K562 (cell line): ENCODE measurements at regions not wholly inside any gene's neighbourhood (a gene's known extent, or its start where the extent isn't known, plus 50 kb on each side); places are given as distances from the start of the nearest gene placed in this dataset.

Experiments
- ATAC-seq: fragments of 200-7000 bp; cut with Tn5 transposase; 3 replicates; pipeline ENCODE4 v1.9.1; 2020; ENCODE audit warnings: moderate library complexity
- BruUV-seq: library from RNA; stranded (reverse); fragments of 400-500 nt; replicated peaks from 2 replicates; lab custom pipeline; 2021; lab: Mats Ljungman, UMichigan
- CTCF ChIA-PET: fragments of 300-600 bp; formaldehyde crosslinking; extraction: SDS; loops from one replicate; lab custom pipeline; 2021; ENCODE audit warnings: low intra/inter-chr PET ratio; lab: Yijun Ruan, JAX
- POLR2A ChIA-PET: fragments of 300-600, 350-650 bp; sonication (Branson Sonifier 250); formaldehyde crosslinking; extraction: SDS; loops from one replicate; lab custom pipeline; 2021; ENCODE audit warnings: antibody characterized with exemption, inconsistent platforms; lab: Yijun Ruan, JAX
- DNase-seq, 4 experiments: peaks; one replicate each; pipeline versions ENCODE4 v3.0.0 to v3.0.0-alpha.2; 2011 to 2018; ENCODE audit warnings: low spot score in 3 of 4, mixed read lengths in 3 of 4; ENCODE audit errors: extremely low read depth in 1 of 4
- FAIRE-seq: peaks from 2 replicates; lab custom pipeline; 2011; peaks lifted over from hg19 to GRCh38; lab: Jason Lieb, UNC
- H2AFZ ChIP-seq: 2 replicates; pipeline ENCODE4 v1.6.0; 2011; ENCODE audit warnings: low read depth, low read length, control low read depth, inconsistent platforms
- H3K27ac ChIP-seq: fragments of 200-600 bp; 3 replicates; pipeline ENCODE4 v1.8.0; 2011; ENCODE audit warnings: low read depth, mild to moderate bottlenecking, control low read depth, inconsistent platforms, low read length, moderate library complexity, mixed read lengths; ENCODE audit errors: extremely low read depth
- H3K27me3 ChIP-seq, 2 experiments: fragments of 300-600 bp in 1 of 2; 2 replicates in 1 of 2; 3 replicates in 1 of 2; pipeline versions ENCODE4 v1.6.0 to v1.8.0; 2011; ENCODE audit warnings: inconsistent platforms in 2 of 2, low read length in 2 of 2, mild to moderate bottlenecking in 1 of 2, mixed read lengths in 1 of 2, moderate library complexity in 1 of 2; ENCODE audit not compliant: control insufficient read depth in 2 of 2, insufficient read depth in 2 of 2
- H3K36me3 ChIP-seq: fragments of 300-600 bp; 3 replicates; pipeline ENCODE4 v1.8.0; 2011; ENCODE audit warnings: mild to moderate bottlenecking, low read length, inconsistent platforms; ENCODE audit not compliant: control insufficient read depth, insufficient read depth
- H3K4me1 ChIP-seq, 2 experiments: fragments of 200-600 bp in 1 of 2; replicated peaks in 1 of 2; 2 replicates in 1 of 2; 3 replicates in 1 of 2; pipeline versions ENCODE4 v1.5.1 to v1.8.0; 2011; ENCODE audit warnings: inconsistent platforms in 2 of 2, low read length in 2 of 2, mild to moderate bottlenecking in 1 of 2, mixed read lengths in 1 of 2, moderate library complexity in 1 of 2; ENCODE audit not compliant: control insufficient read depth in 2 of 2, insufficient read depth in 2 of 2
- H3K4me2 ChIP-seq: 2 replicates; pipeline ENCODE4 v1.6.1; 2011; ENCODE audit warnings: low read length, control low read depth, inconsistent platforms, mixed read lengths; ENCODE audit not compliant: insufficient read depth
- H3K4me3 ChIP-seq: fragments of 200-600 bp; sonication (generic), shearing (Covaris generic); 2 replicates; pipeline ENCODE4 v1.5.1; 2016; ENCODE audit warnings: control low read depth, inconsistent platforms
- H3K79me2 ChIP-seq: fragments of 200-600 bp; 3 replicates; pipeline ENCODE4 v1.8.0; 2011; ENCODE audit warnings: low read length, inconsistent platforms; ENCODE audit not compliant: control insufficient read depth, insufficient read depth
- H3K9ac ChIP-seq, 2 experiments: 2 replicates each; pipeline versions ENCODE4 v1.6.0 to v1.6.1; 2011; ENCODE audit warnings: low read depth in 2 of 2, low read length in 2 of 2, control low read depth in 1 of 2, inconsistent platforms in 1 of 2, mild to moderate bottlenecking in 1 of 2, mixed read lengths in 1 of 2; ENCODE audit not compliant: insufficient read depth in 1 of 2
- H3K9me1 ChIP-seq: one replicate; pipeline ENCODE4 v1.6.0; 2011; ENCODE audit warnings: inconsistent platforms, mild to moderate bottlenecking, low read length, moderate library complexity; ENCODE audit not compliant: control insufficient read depth, insufficient read depth
- H3K9me3 ChIP-seq: replicated peaks from 2 replicates; pipeline ENCODE4 v1.5.1; 2011; ENCODE audit warnings: low read depth, low read length, inconsistent platforms; ENCODE audit not compliant: control insufficient read depth, insufficient read depth
- H4K20me1 ChIP-seq: replicated peaks from 2 replicates; pipeline ENCODE4 v1.6.1; 2011; ENCODE audit warnings: low read length, inconsistent platforms, mixed read lengths; ENCODE audit not compliant: control insufficient read depth, insufficient read depth
- CHD1 ChIP-seq: fragments of 200-600 bp; sonication (generic); IDR thresholded peaks from one replicate; pipeline ENCODE4 v1.6.1; 2012; ENCODE audit warnings: mild to moderate bottlenecking, moderate library complexity, low read length, inconsistent platforms
- ETV5 ChIP-seq: sonication (generic); formaldehyde crosslinking; IDR thresholded peaks from 2 replicates; pipeline ENCODE4 v1.4.0; 2020; ENCODE audit warnings: low read depth, mild to moderate bottlenecking, missing genetic modification reagents
- FOXA1 ChIP-seq: fragments of 450-650 bp; IDR thresholded peaks from 2 replicates; pipeline ENCODE4 v1.6.1; 2016; ENCODE audit warnings: mild to moderate bottlenecking, borderline replicate concordance
- GATAD2B ChIP-seq: fragments of 450-650 bp; IDR thresholded peaks from 2 replicates; pipeline ENCODE4 v1.6.1; 2017; ENCODE audit warnings: mild to moderate bottlenecking, borderline replicate concordance
- RBM22 ChIP-seq: fragments of 200-400 bp; formaldehyde crosslinking; IDR thresholded peaks from 2 replicates; pipeline ENCODE4 v1.6.1; 2018; ENCODE audit warnings: low read length, low read depth; ENCODE audit not compliant: poor library complexity, severe bottlenecking
- SUPT5H ChIP-seq: fragments of 450-650 bp; IDR thresholded peaks from 2 replicates; pipeline ENCODE4 v1.6.1; 2016
- TRIM24 ChIP-seq, 2 experiments: fragments of 450-650 bp; IDR thresholded peaks; 2 replicates each; pipeline ENCODE4 v1.6.1; 2016
- WGBS: fragments of 100-300 bp; shearing (Covaris generic); methylation state at CpG from one replicate; pipeline ENCODE4 v1.1.6; 2016; ENCODE audit warnings: low coverage, mixed read lengths; ENCODE audit not compliant: insufficient coverage; ENCODE audit errors: missing lambda C conversion rate; 5-methylcytosine and 5-hydroxymethylcytosine counted together
- in situ Hi-C: fragments of 300-500 bp; cut with MboI; formaldehyde crosslinking; loops from 4 replicates; pipeline ENCODE4 v1.15.0; 2018; ENCODE audit warnings: inconsistent platforms, mixed read lengths
- intact Hi-C: fragments of 100-400 bp; cut with micrococcal nuclease; formaldehyde crosslinking; loops from 2 replicates; pipeline ENCODE4 v1.14.2; 2022
- TF ChIP-seq, protein P1 (sequence below), 2 experiments: IDR thresholded peaks; 2 replicates each; pipeline ENCODE4 v1.6.1; 2011; ENCODE audit warnings: borderline replicate concordance in 1 of 2, control low read depth in 1 of 2, low read depth in 1 of 2, low read length in 1 of 2, mild to moderate bottlenecking in 1 of 2, mixed read lengths in 1 of 2, moderate library complexity in 1 of 2; ENCODE audit not compliant: insufficient read depth in 1 of 2, insufficient read length in 1 of 2, poor library complexity in 1 of 2, severe bottlenecking in 1 of 2; ENCODE audit errors: extremely low read depth in 1 of 2
- TF ChIP-seq, protein P2 (sequence below): fragments of 250-450 bp; sonication (Bioruptor Pico); IDR thresholded peaks from 2 replicates; pipeline ENCODE4 v1.8.0; 2021; ENCODE audit warnings: moderate library complexity, mild to moderate bottlenecking, inconsistent platforms
- TF ChIP-seq, protein P3 (sequence below): sonication (generic); formaldehyde crosslinking; IDR thresholded peaks from 2 replicates; pipeline ENCODE4 v1.9.0; 2022; ENCODE audit warnings: mild to moderate bottlenecking, missing genetic modification reagents

DNA sequence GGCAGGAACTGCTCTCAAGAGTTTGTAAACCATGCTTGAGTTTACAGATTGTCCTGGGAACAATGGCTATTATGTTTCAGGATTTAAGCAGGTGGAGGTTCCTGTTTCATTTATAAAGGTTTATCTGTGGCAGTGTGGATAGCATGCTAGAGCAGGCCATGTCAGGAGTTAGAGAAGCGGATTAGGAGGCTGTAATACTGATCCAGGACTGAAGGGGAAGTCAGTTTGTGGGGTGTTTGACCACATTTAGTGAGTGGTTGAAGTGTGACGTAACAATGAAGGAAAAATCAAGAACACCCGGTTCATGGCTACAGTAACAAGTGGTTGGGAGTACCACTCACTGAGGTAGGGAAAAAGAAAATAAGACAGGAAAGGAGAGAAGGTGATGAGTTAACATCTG lies 299.0 kb downstream of the TLR4 start:
- intact Hi-C loops, result no loop called here
- ATAC-seq (no peak), FAIRE-seq (no peak), DNase-seq (no peak)
- no peaks in the 10 kb centered on the region for H3K27me3 ChIP-seq
- no peaks in the 10 kb centered on the region for H3K9me3 ChIP-seq
- TF ChIP-seq TRIM24 (IDR thresholded peaks at IDR 0.05) (no peak), ETV5 (CRISPR knock-in tag) (no peak), GATAD2B (no peak), SUPT5H (no peak), FOXA1 (no peak), RBM22 (no peak), CHD1 (no peak)
- TF ChIP-seq, protein P1, sequence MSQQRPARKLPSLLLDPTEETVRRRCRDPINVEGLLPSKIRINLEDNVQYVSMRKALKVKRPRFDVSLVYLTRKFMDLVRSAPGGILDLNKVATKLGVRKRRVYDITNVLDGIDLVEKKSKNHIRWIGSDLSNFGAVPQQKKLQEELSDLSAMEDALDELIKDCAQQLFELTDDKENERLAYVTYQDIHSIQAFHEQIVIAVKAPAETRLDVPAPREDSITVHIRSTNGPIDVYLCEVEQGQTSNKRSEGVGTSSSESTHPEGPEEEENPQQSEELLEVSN (IDR thresholded peaks at IDR 0.05; ENCODE audit: borderline replicate concordance in 1 of 2, extremely low read depth in 1 of 2, insufficient read depth in 1 of 2, insufficient read length in 1 of 2, low read depth in 1 of 2, low read length in 1 of 2, poor library complexity in 1 of 2, severe bottlenecking in 1 of 2), result no peak
- TF ChIP-seq, protein P2, sequence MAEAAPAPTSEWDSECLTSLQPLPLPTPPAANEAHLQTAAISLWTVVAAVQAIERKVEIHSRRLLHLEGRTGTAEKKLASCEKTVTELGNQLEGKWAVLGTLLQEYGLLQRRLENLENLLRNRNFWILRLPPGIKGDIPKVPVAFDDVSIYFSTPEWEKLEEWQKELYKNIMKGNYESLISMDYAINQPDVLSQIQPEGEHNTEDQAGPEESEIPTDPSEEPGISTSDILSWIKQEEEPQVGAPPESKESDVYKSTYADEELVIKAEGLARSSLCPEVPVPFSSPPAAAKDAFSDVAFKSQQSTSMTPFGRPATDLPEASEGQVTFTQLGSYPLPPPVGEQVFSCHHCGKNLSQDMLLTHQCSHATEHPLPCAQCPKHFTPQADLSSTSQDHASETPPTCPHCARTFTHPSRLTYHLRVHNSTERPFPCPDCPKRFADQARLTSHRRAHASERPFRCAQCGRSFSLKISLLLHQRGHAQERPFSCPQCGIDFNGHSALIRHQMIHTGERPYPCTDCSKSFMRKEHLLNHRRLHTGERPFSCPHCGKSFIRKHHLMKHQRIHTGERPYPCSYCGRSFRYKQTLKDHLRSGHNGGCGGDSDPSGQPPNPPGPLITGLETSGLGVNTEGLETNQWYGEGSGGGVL (CRISPR knock-in tag), result no peak
- TF ChIP-seq, protein P3, sequence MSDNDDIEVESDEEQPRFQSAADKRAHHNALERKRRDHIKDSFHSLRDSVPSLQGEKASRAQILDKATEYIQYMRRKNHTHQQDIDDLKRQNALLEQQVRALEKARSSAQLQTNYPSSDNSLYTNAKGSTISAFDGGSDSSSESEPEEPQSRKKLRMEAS (CRISPR knock-in tag), result no peak
- no peak overlapping the region for H3K4me3 ChIP-seq
- no peaks in the 10 kb centered on the region for H3K36me3 ChIP-seq
- no peak overlapping the region for H3K27ac ChIP-seq
- no peak overlapping the region for H2AFZ ChIP-seq
- in situ Hi-C loops, result no loop called here
- 0% methylated on average over 3 of the region's 3 CpGs for WGBS
- H3K9me1 ChIP-seq, result no peaks in the 10 kb centered on the region
- H3K79me2 ChIP-seq, result no peaks in the 10 kb centered on the region
- ChIA-PET CTCF (no interaction called here), POLR2A (no interaction called here)
- H3K4me2 ChIP-seq, result no peak overlapping the region
- H3K4me1 ChIP-seq, result no peaks in the 10 kb centered on the region
- H4K20me1 ChIP-seq, result no peaks in the 10 kb centered on the region
- no peak overlapping the region for H3K9ac ChIP-seq
- BruUV-seq, result no TSS peak
